GM13976 (cell line): ENCODE measurements at regions not wholly inside any gene's neighbourhood (a gene's known extent, or its start where the extent isn't known, plus 50 kb on each side); places are given as distances from the start of the nearest gene placed in this dataset.
"Not testable (repeated sequence)": the region's sequence is repeated elsewhere in the genome, so short reads cannot be mapped to it uniquely, and the experiment has no call there.

Source experiments
- DNase-seq: peaks from one replicate; pipeline ENCODE4 v3.0.0; 2012; ENCODE audit warnings: low spot score
- CTCF ChIP-seq: IDR thresholded peaks from 2 replicates; pipeline ENCODE4 v1.5.1; 2012; ENCODE audit warnings: borderline replicate concordance, mild to moderate bottlenecking; ENCODE audit not compliant: insufficient read depth; ENCODE audit errors: extremely low read depth, missing control alignments, control extremely low read depth
- in situ Hi-C: fragments of 300-500 bp; cut with MboI; formaldehyde crosslinking; loops from one replicate; pipeline ENCODE4 v1.12.0; 2022; ENCODE audit warnings: low sequenced_read_pairs, mixed read lengths, inconsistent platforms; ENCODE audit not compliant: unreplicated experiment

GRCh38 chr3:152586974-152587373, 248.0 kb upstream of the P2RY1 start:
- DNase-seq = no peak
- no peak for TF ChIP-seq CTCF
- in situ Hi-C loops = no loop called here

GRCh38 chr3:152587861-152588260, 247.1 kb upstream of the P2RY1 start:
- TF ChIP-seq CTCF = no peak
- in situ Hi-C loops = no loop called here
- no peak for DNase-seq

GRCh38 chr3:152589644-152590043, 245.3 kb upstream of the P2RY1 start:
- in situ Hi-C loops = no loop called here
- DNase-seq = no peak

GRCh38 chr3:152591515-152591914, 243.4 kb upstream of the P2RY1 start:
- no peak for TF ChIP-seq CTCF
- in situ Hi-C loops = no loop called here
- no peak for DNase-seq

More at GRCh38 chr3:152589644-152590043, 245.3 kb upstream of the P2RY1 start:
- TF ChIP-seq CTCF = no peak

GRCh38 chr3:152593242-152593641, 241.7 kb upstream of the P2RY1 start:
- no peak for TF ChIP-seq CTCF
- DNase-seq = no peak
- in situ Hi-C loops = no loop called here

GRCh38 chr3:152595975-152596821, 238.7 kb upstream of the P2RY1 start:
- in situ Hi-C loops = no loop called here
- DNase-seq = peak; percentile 57
- no peak for TF ChIP-seq CTCF

- in situ Hi-C loops, DNase-seq: not testable (repeated sequence)
Measured at GRCh38 chr3:152596832-152597231, 238.1 kb upstream of the P2RY1 start.
